HG03571 (cell line): ENCODE measurements at regions not wholly inside any gene's neighbourhood (a gene's known extent, or its start where the extent isn't known, plus 50 kb on each side); places are given as distances from the start of the nearest gene placed in this dataset.

Experiments used
- ATAC-seq: cut with Tn5 transposase; IDR thresholded peaks from one replicate; pipeline ENCODE4 v1.9.1; 2021; ENCODE audit not compliant: unreplicated experiment

DNA sequence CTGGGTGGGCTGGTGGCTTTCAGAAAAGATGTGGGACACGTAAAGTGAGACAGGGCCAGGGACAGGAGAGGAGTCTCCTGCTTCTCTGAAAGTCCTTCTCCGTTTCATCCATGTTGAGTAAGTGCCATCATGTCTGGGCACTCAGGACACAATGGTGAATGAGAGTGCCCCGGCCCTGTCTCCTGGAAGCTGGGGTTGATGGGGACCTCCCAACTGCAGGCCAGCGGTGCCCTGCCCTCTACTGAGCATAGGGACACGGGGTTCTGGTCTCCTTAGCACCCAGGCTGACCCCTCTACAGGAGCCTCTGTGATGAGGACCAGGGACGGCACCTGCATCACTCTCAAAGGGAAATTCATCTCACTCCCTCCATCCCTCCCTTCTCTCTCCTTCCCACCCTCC lies 772.3 kb downstream of the BRD1 start:
- ATAC-seq, result no peak

DNA sequence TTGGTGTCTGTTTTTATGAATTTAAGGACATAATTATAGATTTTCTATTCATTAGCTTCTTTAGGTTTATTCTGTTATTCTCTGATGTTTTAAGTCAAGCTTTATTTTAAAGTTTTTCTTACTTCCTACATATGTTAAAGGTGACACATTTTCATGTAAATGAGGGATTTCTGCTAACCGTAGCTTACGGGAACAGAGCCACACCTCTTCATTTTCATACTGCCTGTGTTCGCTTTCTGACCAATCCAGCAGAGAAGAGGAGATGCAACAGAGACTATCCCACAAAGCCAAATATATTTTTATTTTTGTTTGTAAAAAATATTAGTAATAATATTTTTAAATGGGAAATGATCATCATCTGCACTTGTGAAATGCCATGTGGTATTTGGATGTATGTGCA lies 774.1 kb downstream of the BRD1 start:
- no peak for ATAC-seq

DNA sequence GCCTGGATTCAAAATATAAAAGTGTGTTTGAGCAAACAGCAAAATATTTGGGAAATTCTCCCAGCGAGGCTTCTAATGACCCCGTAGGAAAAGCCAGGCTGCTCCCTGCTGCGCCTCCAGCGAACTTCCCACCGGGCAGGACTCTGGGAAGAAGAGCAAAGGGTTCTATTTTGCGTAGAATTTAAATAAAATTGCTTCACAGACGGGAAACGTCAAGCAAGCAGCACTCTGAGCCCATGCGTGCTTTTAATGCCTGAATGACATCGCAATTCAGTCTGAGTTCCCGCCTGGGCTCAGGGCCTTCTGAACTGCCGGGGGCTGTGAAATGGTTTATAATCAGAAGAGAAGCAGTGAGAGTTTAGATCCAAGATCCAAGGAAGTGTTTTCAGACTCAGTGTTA lies 775.1 kb downstream of the BRD1 start:
- ATAC-seq, result no peak

DNA sequence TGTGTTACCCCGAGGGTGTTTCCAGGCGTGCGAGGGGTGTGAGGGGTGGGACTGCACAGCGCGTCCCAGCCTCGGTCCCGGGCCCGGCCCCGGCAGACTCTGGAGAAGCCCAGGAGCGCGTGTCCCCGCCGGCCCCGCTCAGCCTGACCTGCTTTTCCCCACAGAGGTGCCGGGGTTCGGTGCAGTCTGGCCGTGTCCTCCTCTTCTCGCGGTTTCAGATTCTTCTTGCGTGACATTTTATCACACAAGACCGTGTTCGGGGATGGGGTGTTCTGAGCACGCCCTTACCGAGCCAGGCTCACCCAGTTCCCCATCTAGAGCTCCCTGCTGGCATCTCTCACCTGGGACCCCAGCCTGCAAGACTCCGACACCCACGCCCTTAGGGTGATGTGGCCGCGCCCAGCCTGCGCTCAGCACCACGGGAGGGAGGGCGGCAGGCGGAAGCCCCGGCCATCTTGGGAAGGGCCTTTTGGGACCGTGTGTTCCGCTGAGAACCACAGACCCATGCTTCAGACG lies 775.6 kb downstream of the BRD1 start:
- no peak for ATAC-seq

DNA sequence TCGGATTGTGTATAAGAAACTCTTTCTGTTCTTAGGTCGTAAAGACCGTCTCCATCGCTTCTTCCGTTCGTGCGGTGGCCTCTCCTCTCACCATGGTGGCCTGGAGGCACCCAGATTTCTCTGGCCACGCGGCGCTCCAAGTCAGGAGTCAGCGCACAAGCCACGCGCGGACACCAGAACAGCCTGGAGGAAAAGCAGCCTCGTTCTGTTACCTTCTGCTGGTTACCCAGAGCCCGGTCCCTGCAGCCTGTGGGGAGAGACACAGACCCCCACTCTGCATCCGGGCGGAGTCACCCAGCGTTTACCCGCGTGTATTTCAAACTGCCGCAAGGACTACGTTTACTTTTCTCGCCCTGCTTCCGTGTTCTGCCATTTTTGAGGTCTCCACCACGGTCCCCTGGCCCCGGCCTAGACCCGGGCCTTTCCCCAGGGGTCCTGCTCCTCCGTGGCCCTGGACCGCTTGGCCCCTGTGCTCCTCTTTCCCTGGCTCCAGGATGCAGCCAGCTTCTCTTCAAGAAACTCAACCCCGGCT lies 776.1 kb downstream of the BRD1 start:
- no peak for ATAC-seq

DNA sequence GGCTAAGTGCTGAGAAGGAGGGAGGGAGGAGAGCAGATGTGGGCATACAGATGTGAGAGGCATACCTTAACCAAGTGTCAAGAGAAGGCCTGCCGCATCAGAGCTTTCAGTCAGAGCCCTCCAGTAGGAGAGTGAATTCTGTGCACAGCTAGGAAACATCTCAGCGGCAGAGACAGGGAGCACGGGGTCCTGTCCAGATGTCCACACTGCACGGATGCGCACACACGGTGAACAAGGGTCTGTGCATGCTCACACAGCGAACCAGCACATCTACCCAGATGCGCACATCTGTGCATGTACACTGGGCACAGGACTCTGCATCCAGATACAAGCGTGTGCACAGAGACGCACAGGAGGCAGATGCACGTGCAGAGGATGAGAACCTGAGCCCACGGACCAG lies 778.0 kb downstream of the BRD1 start:
- no peak for ATAC-seq

DNA sequence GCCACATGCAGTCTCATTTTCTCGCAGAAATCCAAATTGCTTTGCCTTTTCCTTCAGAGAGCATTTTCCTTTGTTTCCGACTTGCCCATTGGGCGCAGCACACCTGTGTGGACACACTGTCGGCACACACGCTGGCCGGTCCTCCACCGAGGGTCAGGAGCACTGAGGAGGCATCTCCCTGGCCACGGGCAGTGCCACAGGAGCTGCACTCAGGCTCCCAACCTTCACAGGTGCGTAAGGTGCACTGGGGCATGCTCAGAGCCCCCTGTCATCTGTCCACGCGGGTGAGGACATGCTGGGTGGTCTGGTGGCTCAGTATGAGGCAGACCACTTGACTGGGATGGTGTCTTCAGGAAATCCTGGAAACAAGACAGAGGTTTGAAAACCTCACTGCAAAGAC lies 779.1 kb downstream of the BRD1 start:
- no peak for ATAC-seq

DNA sequence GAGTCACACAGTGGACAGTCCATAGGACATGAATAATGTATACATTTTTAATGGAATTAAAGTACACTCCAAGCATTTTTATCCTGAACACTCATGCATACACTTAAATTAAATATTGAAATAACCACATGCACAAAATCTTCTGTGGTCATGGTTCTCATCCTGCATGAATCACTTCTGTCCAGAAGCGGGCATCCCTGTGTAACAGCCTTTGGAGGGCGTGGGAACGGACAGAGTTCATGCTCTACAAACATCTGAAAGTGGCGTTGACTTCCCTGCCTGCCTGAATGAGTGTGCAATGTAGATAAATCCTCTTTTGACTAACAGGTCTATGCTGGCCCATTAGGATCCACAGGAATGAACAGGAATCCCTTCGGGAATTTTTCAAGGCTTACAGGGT lies 780.2 kb downstream of the BRD1 start:
- ATAC-seq, result no peak

DNA sequence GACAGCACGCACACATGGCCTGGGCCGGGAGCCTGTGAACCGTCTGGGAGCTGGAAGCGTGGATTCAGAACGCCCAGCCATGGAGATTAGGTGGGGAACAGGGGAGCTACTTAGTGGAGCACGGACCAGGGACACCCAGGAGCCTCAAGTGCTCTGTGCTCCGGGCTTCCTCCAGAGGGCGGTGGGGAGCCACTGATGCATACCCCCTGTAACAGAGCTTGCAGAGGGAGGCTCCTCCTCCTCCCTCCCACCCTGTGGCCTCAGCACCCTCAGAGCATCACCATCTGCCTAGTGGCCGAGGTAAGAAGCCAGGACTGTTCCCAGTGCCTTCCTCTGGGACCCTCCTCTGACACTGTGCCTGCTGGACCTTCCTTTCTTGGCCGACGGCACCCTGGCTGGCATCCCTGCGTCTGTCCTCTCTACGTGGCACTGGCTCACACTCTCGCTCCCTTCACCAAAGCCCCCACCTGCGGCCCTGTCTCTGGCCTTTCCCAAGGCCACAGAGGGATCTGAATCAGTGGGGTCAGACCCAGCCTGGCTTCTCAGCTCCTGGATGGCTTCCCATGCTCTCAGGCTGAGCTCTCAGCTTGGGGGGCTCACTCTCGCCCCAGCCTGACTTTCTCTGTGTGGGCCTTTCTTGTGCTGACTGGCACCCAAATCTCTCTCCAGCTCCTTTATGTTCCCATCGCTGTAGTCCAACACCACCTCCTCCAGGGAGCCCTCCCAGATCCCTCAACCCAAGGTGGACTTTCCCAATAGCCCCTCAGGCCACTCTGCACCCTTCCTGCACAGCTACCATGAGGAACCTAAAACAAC lies 780.9 kb downstream of the BRD1 start:
- ATAC-seq, result no peak

DNA sequence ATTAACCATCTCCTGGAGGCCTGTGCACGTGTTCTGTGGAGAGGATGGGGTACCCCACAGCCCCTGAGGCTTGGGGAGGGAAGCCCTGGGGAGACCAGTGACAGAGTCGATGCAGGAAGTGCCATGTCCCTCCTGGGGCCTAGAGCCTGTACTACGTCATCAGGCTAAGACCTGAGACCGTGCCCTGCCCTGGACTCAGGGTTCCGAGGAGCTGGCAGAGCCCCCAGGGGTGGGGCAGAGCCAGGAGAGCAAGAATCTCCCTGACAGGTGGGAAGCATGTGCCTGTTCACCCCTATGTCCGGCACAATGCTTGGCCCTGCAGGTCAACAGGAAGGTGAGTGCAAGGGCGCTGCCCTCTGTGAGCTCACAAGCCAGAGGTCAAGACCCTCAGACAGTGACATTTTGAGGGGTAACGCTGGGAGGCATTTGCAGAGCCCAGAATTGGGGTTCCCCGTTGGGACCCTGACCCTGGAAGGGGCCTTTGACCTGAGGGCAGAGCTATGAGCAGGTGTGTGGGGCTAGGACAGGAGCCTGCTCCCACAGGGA lies 781.6 kb downstream of the BRD1 start:
- ATAC-seq, result no peak

DNA sequence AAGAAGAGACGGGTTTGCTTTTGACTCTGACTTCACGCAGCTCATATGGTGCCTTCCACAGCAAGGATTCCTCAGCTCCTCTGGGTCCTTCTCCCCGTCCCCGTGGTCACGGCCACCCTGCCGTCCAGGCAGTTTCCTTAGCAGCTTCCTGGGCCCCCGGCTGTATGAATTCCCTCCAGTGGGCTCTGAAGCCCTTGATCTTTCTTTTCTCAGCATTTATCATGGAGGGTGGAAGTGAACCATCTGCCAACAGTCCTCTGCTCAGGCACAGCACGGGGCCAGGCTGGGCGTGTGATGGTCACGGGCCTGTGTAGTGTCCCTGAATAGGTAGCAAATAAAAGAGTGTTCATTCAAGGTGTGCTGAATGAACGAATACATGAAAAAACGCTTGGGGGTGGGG lies 782.4 kb downstream of the BRD1 start:
- no peak for ATAC-seq

DNA sequence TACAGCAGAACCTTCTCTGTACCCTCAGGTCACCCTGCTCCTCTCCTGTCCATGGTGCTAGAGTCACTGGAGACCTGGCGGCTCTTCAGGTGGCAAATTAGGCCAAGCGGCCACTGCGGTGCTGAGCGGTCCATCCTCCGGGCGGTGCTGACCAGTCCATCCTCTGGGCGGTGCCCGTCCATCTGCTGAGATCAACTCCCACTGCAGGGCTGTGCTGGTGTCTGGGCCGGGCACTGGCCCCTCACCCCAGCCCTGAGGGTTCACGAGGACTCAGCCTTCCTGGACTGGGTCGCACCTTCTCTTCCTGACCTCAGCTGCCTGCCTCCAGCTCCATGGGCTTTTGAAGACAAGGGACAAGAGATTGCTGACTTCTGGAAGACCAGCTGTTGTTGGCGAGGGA lies 782.9 kb downstream of the BRD1 start:
- ATAC-seq, result no peak

DNA sequence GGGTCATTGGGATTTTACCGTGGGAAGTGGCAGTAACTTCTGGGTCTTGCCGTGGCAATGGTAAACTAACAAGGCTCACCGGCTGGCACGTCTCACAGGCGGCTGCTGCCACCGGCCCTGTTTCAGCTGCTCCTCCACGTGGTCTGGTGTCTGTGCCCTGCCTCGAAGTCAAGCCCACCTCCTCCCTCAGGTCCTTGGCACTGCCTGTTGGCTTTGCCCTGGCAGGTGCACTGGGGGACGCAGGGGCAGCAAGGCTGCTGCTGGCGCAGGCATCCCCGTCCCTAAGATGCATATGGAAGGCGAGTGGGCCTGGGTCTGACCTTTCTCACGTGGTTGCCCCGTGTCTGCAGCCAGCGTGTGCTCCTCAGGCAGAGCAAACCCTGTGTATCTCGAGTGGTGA lies 783.6 kb downstream of the BRD1 start:
- no peak for ATAC-seq

DNA sequence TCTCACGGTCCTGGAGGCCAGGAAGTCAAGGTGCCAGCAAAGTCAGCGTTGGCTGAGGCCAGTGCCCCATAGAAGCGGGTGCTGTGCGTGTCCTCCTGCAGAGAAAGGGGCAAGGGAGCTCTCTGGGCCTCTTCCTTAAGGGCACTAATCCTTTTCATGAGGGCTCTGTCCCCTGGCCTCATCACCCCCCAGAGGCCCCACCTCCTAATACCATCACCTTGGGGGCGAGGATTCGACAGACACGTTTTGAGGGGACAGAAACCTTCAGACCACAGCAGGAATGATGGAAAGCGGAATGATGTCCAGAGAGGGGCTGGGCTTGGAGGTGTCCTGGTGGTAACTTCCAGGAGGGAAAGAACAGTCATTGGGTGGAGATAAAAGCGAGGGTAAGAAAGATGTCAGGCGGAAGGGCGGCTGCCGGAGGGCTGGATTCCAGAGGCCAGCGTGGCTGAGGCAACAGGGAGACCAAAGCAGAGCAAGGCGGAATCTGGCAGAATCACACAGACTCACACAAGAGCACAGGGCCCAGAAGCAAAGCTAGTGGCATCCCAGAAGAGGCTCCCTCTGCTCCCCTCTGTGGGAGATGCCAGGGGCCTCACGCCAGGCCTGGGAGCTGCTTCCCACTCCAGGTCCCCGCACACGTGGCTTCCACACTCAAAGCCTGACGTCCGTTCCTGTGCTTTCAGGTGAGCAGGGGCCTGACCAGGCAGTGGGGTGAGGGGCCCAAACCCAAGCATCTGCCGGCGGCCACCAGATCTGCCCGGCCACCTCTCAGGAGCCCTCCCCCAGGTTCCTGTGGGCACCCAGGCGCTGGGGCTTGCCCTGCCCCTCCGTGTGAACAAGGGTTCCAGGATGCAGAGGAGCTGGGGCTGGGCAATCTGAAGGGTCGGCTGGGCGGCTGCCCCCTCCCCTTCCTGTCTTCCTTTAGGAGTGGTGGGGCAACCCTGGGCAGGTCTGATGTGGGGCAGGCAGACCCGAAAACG lies 784.5 kb downstream of the BRD1 start:
- no peak for ATAC-seq

DNA sequence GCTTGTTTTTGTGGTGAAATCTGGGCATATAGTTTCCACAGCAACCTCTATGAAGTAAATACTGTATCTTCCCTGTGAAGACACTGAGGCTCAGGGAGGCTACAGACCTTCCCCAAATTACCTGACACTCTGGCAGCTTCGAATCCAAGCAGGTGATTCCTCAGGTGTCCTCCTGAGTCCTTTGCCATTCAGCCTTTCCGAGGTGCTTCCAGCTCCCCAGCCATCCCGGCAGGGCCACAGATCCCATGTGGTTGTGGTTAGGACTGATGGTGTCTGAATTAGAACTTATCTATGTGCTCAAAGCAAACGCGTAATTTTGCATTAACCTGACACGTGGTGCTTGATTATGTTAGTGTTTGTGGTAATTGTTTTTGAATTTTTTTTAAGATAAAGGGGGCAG lies 785.6 kb downstream of the BRD1 start:
- no peak for ATAC-seq

DNA sequence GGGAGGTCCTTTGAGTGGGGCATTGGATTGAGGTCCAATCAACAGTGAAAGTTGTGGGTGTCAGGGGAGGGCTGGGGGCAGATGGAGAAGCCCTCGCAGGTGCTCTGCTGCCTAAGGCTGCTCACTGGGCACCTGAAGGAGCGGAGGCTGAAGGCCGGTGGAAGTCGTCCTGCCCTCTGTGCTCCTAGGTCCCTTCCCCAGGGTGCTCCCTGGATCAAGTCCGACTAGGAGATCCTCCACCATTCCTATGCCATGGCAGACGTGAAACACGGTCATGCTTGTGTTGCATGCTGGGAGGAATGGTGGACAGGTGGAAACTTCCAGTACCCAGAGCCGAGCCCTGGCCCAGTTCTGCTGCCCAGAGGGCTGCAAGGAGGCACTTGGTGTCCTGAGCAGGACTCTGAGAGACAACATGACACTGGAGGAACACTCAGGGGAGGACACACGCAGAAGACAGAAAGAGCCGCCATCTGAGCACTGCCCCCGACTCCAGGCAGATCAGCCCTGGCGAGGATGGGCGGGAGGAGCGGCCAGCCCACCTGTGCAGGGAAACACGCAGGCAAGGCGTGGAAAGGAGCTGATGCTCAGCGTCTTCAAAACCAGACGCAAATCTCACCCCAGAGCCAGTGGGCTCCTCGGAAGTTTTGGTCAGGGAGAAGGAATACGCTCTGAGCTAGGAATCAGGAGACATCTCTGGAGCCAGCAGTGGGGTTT lies 786.8 kb downstream of the BRD1 start:
- no peak for ATAC-seq

DNA sequence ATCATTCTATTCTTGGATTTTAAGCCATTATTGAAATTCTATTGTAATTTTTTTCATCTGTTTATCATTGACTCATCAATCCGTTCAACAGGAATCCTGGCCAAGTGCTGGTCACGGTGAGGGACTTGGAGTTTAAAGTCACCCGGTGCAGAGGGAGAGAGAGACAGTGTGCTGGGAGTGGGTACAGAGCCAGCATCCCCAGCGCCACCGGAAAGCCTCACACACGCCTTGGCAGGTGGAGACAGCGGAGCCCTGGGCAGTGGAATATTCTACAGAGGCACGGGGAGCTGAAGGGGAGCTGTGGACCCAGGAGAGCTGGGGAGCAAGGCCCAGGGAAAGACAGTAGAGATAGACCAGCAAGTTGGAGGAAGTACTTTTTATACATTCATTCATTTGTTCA lies 787.6 kb downstream of the BRD1 start:
- ATAC-seq, result no peak

DNA sequence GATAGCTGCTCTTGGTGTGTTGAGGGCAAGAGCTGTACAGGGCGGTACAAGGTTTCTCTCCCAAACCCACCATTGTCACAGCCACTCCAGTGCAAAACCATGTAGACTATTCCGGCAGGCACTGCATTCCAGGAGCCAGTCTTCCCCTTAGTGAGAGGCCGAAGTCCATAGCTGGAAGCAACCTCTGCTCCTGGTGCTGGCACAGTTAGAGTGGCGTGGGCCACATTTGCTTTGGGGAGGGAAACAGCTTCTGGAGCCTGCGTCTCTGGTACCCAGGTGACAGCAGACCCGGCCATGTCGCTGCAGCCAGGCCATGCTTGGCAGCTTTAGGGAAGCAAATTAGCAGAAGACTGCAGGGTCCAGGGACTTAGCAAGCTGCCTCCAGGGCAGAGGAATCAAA lies 788.0 kb downstream of the BRD1 start:
- no peak for ATAC-seq

DNA sequence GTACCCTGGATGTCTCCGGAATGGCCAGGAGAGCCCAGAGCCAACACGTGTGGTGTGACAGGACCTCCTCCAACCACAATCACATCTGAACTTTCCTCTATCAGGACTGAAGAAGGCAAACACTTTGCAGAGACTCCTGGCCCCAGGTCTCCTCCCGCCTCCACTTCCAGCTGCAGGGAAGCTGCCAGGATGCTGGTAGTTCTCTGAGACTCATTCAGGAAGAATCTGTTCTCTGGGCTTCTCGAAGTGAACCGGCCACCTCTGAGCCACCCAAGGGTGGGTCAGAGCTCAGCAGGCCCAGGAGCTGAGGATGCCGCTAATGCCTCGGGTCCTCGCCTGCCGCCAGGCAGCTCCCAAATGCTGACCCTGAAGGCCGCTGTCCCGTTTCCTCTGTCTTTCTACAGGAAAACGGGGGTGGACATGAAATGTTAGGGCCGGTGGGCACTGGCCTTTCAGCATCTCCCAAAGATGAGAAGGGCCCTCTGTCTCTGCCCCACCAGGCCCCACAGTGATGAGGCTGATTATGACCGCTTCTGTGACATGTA lies 789.9 kb downstream of the BRD1 start:
- ATAC-seq, result no peak

DNA sequence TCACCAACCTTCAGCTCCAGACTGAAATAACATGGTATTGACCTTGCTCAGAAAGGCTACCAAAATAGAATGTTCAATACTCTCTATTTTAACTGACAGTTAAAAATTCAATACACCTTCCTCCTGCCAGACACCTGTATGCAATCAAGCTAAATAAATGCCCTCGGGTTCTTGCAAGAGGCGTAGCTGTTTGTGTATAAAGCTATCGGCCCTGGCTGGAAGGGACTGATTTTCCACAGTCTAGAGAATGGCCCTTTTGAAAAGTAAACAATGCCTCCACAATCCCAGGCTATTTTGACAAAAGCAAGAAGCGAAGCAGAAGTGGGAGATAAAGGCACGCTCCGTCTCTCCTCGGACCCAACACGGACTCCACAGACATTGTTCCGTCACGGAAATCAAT lies 791.2 kb downstream of the BRD1 start:
- no peak for ATAC-seq
